HG02759 (cell line): ENCODE measurements at regions not wholly inside any gene's neighbourhood (a gene's known extent, or its start where the extent isn't known, plus 50 kb on each side); places are given as distances from the start of the nearest gene placed in this dataset.

Experiments used
- ATAC-seq: cut with Tn5 transposase; IDR thresholded peaks from one replicate; pipeline ENCODE4 v1.9.1; 2021; ENCODE audit warnings: mild to moderate bottlenecking, moderate library complexity; ENCODE audit not compliant: unreplicated experiment

GRCh38 chr13:76153239-76153638 lies 517.1 kb downstream of the LMO7 start:
- no peak for ATAC-seq

GRCh38 chr13:76148926-76149325 lies 512.8 kb downstream of the LMO7 start:
- ATAC-seq = no peak

GRCh38 chr13:76148374-76148773 lies 512.2 kb downstream of the LMO7 start:
- ATAC-seq = no peak

- ATAC-seq = no peak
Observed at GRCh38 chr13:76132532-76132931, 496.4 kb downstream of the LMO7 start.

- ATAC-seq = no peak
Observed at GRCh38 chr13:76131551-76131950, 495.4 kb downstream of the LMO7 start.

GRCh38 chr13:76129305-76130000 lies 493.3 kb downstream of the LMO7 start:
- ATAC-seq = no peak

- no peak for ATAC-seq
Observed at GRCh38 chr13:76127922-76128321, 491.8 kb downstream of the LMO7 start.

- ATAC-seq = no peak
Observed at GRCh38 chr13:76123548-76123947, 487.4 kb downstream of the LMO7 start.

- no peak for ATAC-seq
Observed at GRCh38 chr13:76116751-76117360, 480.7 kb downstream of the LMO7 start.

- ATAC-seq = no peak
Observed at GRCh38 chr13:76106763-76107162, 470.6 kb downstream of the LMO7 start.

- no peak for ATAC-seq
Observed at GRCh38 chr13:76094645-76095044, 458.5 kb downstream of the LMO7 start.

- ATAC-seq = no peak
Observed at GRCh38 chr13:76091076-76091475, 454.9 kb downstream of the LMO7 start.

GRCh38 chr13:76086729-76087128 lies 450.6 kb downstream of the LMO7 start:
- ATAC-seq = no peak

- no peak for ATAC-seq
Observed at GRCh38 chr13:76067850-76068249, 431.7 kb downstream of the LMO7 start.

GRCh38 chr13:76053181-76053580 lies 417.1 kb downstream of the LMO7 start:
- ATAC-seq = no peak

GRCh38 chr13:76049376-76049746 lies 413.2 kb downstream of the LMO7 start:
- no peak for ATAC-seq

GRCh38 chr13:76048675-76049375 lies 412.7 kb downstream of the LMO7 start:
- no peak for ATAC-seq

- no peak for ATAC-seq
Observed at GRCh38 chr13:76048131-76048530, 412.0 kb downstream of the LMO7 start.

GRCh38 chr13:76043874-76044273 lies 407.7 kb downstream of the LMO7 start:
- no peak for ATAC-seq

GRCh38 chr13:76038920-76039716 lies 403.0 kb downstream of the LMO7 start:
- ATAC-seq = no peak

- no peak for ATAC-seq
Observed at GRCh38 chr13:76036176-76036575, 400.0 kb downstream of the LMO7 start.
